Calu3 (cell line): ENCODE measurements at regions not wholly inside any gene's neighbourhood (a gene's known extent, or its start where the extent isn't known, plus 50 kb on each side); places are given as distances from the start of the nearest gene placed in this dataset.

Source experiments
- BruUV-seq: library from RNA; stranded (reverse); fragments of 400-500 nt; replicated peaks from 2 replicates; lab custom pipeline; 2021; lab: Mats Ljungman, UMichigan
- CTCF ChIA-PET: fragments of 300-600 bp; sonication (Branson Sonifier 250); formaldehyde crosslinking; loops from one replicate; lab custom pipeline; 2022; ENCODE audit warnings: antibody characterized with exemption; lab: Charles Lee
- DNase-seq: peaks from one replicate; pipeline ENCODE4 v3.0.0; 2022
- H3K27ac Mint-ChIP-seq: one replicate; pipeline ENCODE4 v1.8.0; 2022; ENCODE audit warnings: mixed read lengths; ENCODE audit not compliant: unreplicated experiment
- H3K27me3 Mint-ChIP-seq: one replicate; pipeline ENCODE4 v1.8.0; 2022; ENCODE audit warnings: mixed read lengths; ENCODE audit not compliant: unreplicated experiment
- H3K36me3 Mint-ChIP-seq: one replicate; pipeline ENCODE4 v1.8.0; 2022; ENCODE audit warnings: mild to moderate bottlenecking, moderate library complexity, mixed read lengths; ENCODE audit not compliant: insufficient read depth, unreplicated experiment
- H3K4me1 Mint-ChIP-seq: one replicate; pipeline ENCODE4 v1.8.0; 2022; ENCODE audit warnings: mild to moderate bottlenecking, low read depth, mixed read lengths; ENCODE audit not compliant: unreplicated experiment
- H3K4me3 Mint-ChIP-seq: one replicate; pipeline ENCODE4 v1.8.0; 2022; ENCODE audit warnings: mild to moderate bottlenecking, low read depth, moderate library complexity, mixed read lengths; ENCODE audit not compliant: unreplicated experiment
- H3K9me3 Mint-ChIP-seq: one replicate; pipeline ENCODE4 v1.8.0; 2022; ENCODE audit warnings: low read depth, mixed read lengths; ENCODE audit not compliant: unreplicated experiment
- CTCF ChIP-seq: fragments of 200-600 bp; IDR thresholded peaks from one replicate; pipeline ENCODE4 v1.8.0; 2022; ENCODE audit warnings: antibody characterized with exemption; ENCODE audit not compliant: unreplicated experiment
- intact Hi-C: fragments of 100-400 bp; cut with micrococcal nuclease; formaldehyde crosslinking; loops from one replicate; pipeline ENCODE4 v1.10.0; 2022; ENCODE audit not compliant: unreplicated experiment

GRCh38 chr11:32485733-32486132 is 50.4 kb upstream of the WT1 start:
- no peak for DNase-seq
- no TSS peak for BruUV-seq
- H3K4me3 Mint-ChIP-seq: no peak overlapping the region
- H3K4me1 Mint-ChIP-seq: no peaks in the 10 kb centered on the region
- H3K27me3 Mint-ChIP-seq: peaks cover 24% of the 10 kb centered on the region
- no peak for TF ChIP-seq CTCF
- H3K36me3 Mint-ChIP-seq: no peaks in the 10 kb centered on the region
- CTCF ChIA-PET: no interaction called here
- H3K27ac Mint-ChIP-seq: no peak overlapping the region
- intact Hi-C loops: no loop called here
- H3K9me3 Mint-ChIP-seq: no peaks in the 10 kb centered on the region
